ENCODE measurements at regions not wholly inside any gene's neighbourhood (a gene's known extent, or its start where the extent isn't known, plus 50 kb on each side); places are given as distances from the start of the nearest gene placed in this dataset.

GRCh38 chr2:14543284-14543683 is 89.2 kb upstream of the LRATD1 start:
- H3K4me1 ChIP-seq (ENCODE audit: control insufficient read depth, insufficient read depth, low read length): no peaks in the 10 kb centered on the region
- ATAC-seq (no peak), DNase-seq (ENCODE audit: low read depth, low spot score) (no peak)
- ChIA-PET POLR2A (no interaction called here), CTCF (no interaction called here)
- no TSS peak for BruUV-seq (replicated peaks)
- no peaks in the 10 kb centered on the region for H3K36me3 ChIP-seq (ENCODE audit: control insufficient read depth, insufficient read depth, low read length)
- TF ChIP-seq SIN3A (IDR thresholded peaks at IDR 0.05; ENCODE audit: borderline replicate concordance, insufficient read depth, low read depth, low read length) (no peak), POLR2AphosphoS5 (IDR thresholded peaks at IDR 0.05; ENCODE audit: low read depth, low read length) (no peak), TCF7L2 (IDR thresholded peaks at IDR 0.05; ENCODE audit: low read depth, low read length) (no peak), CTCF (IDR thresholded peaks at IDR 0.05) (no peak)
- TF ChIP-seq, protein P1, sequence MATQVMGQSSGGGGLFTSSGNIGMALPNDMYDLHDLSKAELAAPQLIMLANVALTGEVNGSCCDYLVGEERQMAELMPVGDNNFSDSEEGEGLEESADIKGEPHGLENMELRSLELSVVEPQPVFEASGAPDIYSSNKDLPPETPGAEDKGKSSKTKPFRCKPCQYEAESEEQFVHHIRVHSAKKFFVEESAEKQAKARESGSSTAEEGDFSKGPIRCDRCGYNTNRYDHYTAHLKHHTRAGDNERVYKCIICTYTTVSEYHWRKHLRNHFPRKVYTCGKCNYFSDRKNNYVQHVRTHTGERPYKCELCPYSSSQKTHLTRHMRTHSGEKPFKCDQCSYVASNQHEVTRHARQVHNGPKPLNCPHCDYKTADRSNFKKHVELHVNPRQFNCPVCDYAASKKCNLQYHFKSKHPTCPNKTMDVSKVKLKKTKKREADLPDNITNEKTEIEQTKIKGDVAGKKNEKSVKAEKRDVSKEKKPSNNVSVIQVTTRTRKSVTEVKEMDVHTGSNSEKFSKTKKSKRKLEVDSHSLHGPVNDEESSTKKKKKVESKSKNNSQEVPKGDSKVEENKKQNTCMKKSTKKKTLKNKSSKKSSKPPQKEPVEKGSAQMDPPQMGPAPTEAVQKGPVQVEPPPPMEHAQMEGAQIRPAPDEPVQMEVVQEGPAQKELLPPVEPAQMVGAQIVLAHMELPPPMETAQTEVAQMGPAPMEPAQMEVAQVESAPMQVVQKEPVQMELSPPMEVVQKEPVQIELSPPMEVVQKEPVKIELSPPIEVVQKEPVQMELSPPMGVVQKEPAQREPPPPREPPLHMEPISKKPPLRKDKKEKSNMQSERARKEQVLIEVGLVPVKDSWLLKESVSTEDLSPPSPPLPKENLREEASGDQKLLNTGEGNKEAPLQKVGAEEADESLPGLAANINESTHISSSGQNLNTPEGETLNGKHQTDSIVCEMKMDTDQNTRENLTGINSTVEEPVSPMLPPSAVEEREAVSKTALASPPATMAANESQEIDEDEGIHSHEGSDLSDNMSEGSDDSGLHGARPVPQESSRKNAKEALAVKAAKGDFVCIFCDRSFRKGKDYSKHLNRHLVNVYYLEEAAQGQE (IDR thresholded peaks at IDR 0.05; ENCODE audit: insufficient read depth in 1 of 2, low read depth in 2 of 2, low read length in 1 of 2): no peak
- no peaks in the 10 kb centered on the region for H3K27me3 ChIP-seq (ENCODE audit: control insufficient read depth, insufficient read depth, low read length)
- H3K9me3 ChIP-seq (ENCODE audit: control insufficient read depth, insufficient read depth, low read depth, low read length): no peaks in the 10 kb centered on the region
- no peak overlapping the region for H3K4me3 ChIP-seq (ENCODE audit: low read depth in 2 of 2, low read length in 2 of 2)
- in situ Hi-C loops (cut with HindIII; ENCODE audit: low pct_unique_long_range_greater_than_20kb, low sequenced_read_pairs) (no loop called here), intact Hi-C loops (cut with micrococcal nuclease; ENCODE audit: unreplicated experiment) (no loop called here)
- no peak overlapping the region for H3K27ac ChIP-seq (ENCODE audit: low read length)

GRCh38 chr2:14544247-14544646 is 88.3 kb upstream of the LRATD1 start:
- DNase-seq (ENCODE audit: low read depth, low spot score) (no peak), ATAC-seq (no peak)
- Histone ChIP-seq H3K27ac (ENCODE audit: low read length) (no peak overlapping the region), H3K4me3 (ENCODE audit: low read depth in 2 of 2, low read length in 2 of 2) (no peak overlapping the region), H3K27me3 (ENCODE audit: control insufficient read depth, insufficient read depth, low read length) (no peaks in the 10 kb centered on the region), H3K9me3 (ENCODE audit: control insufficient read depth, insufficient read depth, low read depth, low read length) (no peaks in the 10 kb centered on the region), H3K4me1 (ENCODE audit: control insufficient read depth, insufficient read depth, low read length) (no peaks in the 10 kb centered on the region), H3K36me3 (ENCODE audit: control insufficient read depth, insufficient read depth, low read length) (no peaks in the 10 kb centered on the region)
- intact Hi-C loops (cut with micrococcal nuclease; ENCODE audit: unreplicated experiment) (no loop called here), in situ Hi-C loops (cut with HindIII; ENCODE audit: low pct_unique_long_range_greater_than_20kb, low sequenced_read_pairs) (no loop called here)
- BruUV-seq (replicated peaks): no TSS peak
- CTCF ChIA-PET: no interaction called here
- TF ChIP-seq, protein P1 (IDR thresholded peaks at IDR 0.05; ENCODE audit: insufficient read depth in 1 of 2, low read depth in 2 of 2, low read length in 1 of 2): no peak
- POLR2A ChIA-PET: no interaction called here

All from Panc1 (cell line).